Mucosa of descending colon (tissue), 3 donors: ENCODE measurements at regions not wholly inside any gene's neighbourhood (a gene's known extent, or its start where the extent isn't known, plus 50 kb on each side); places are given as distances from the start of the nearest gene placed in this dataset.

Source experiments
- ATAC-seq: fragments of 200-7000 bp; cut with Tn5 transposase; one replicate; pipeline ENCODE4 v1.9.1; 2020; ENCODE audit warnings: mild to moderate bottlenecking, moderate library complexity
- DNase-seq, 3 donors: peaks; one replicate each; pipeline ENCODE4 v3.0.0-alpha.2; 2020
- H3K36me3 ChIP-seq: fragments of 200-600 bp; one replicate; pipeline ENCODE4 v1.8.0; 2021; ENCODE audit warnings: low read depth, mild to moderate bottlenecking
- H3K4me1 ChIP-seq: fragments of 200-600 bp; one replicate; pipeline ENCODE4 v1.8.0; 2021; ENCODE audit warnings: low read depth, mild to moderate bottlenecking
- H3K4me3 ChIP-seq: fragments of 200-600 bp; one replicate; pipeline ENCODE4 v1.8.0; 2021; ENCODE audit warnings: mild to moderate bottlenecking
- H3K9me3 ChIP-seq: fragments of 200-600 bp; one replicate; pipeline ENCODE4 v1.8.0; 2021; ENCODE audit warnings: mild to moderate bottlenecking
- CTCF ChIP-seq: fragments of 200-600 bp; IDR thresholded peaks from one replicate; pipeline ENCODE4 v1.8.0; 2022; ENCODE audit warnings: antibody characterized with exemption, mild to moderate bottlenecking
- intact Hi-C, 2 donors: fragments of 100-400 bp; cut with DNase I in 1 of 2; cut with micrococcal nuclease in 1 of 2; formaldehyde crosslinking; loops; one replicate each; pipeline versions ENCODE4 v1.11.0 to v1.11.1; 2022; cut with DNase I, micrococcal nuclease
- donor health status: DM: no; HTN: no; CAD: no; lungs with moderate emphysema.
- donor health status: DM: no; HTN: no; CAD: no.
- donor health status: DM: no; HTN: yes; CAD: no.

GRCh38 chr10:57015187-57015586 is 654.1 kb upstream of the ZWINT start:
- Histone ChIP-seq H3K4me3 (no peak overlapping the region), H3K36me3 (no peaks in the 10 kb centered on the region), H3K9me3 (no peaks in the 10 kb centered on the region), H3K4me1 (no peaks in the 10 kb centered on the region)
- no peak for DNase-seq
- intact Hi-C loops: no loop called here
- TF ChIP-seq CTCF: no peak
- ATAC-seq: no peak

- TF ChIP-seq CTCF: no peak
- Histone ChIP-seq H3K36me3 (no peaks in the 10 kb centered on the region), H3K9me3 (no peaks in the 10 kb centered on the region), H3K4me1 (no peaks in the 10 kb centered on the region), H3K4me3 (no peak overlapping the region)
- intact Hi-C loops: no loop called here
- ATAC-seq (no peak), DNase-seq (no peak)
Observed at GRCh38 chr10:57014758-57015157, 653.7 kb upstream of the ZWINT start.

- H3K36me3 ChIP-seq: no peaks in the 10 kb centered on the region
- no peaks in the 10 kb centered on the region for H3K4me1 ChIP-seq
- H3K9me3 ChIP-seq: no peaks in the 10 kb centered on the region
- DNase-seq (no peak), ATAC-seq (no peak)
- no peak overlapping the region for H3K4me3 ChIP-seq
- intact Hi-C loops: no loop called here
- TF ChIP-seq CTCF: no peak
Observed at GRCh38 chr10:57008189-57008588, 647.1 kb upstream of the ZWINT start.

GRCh38 chr10:56991591-56992069 is 630.6 kb upstream of the ZWINT start:
- intact Hi-C loops: no loop called here
- no peak for ATAC-seq

GRCh38 chr10:56975513-56975912 is 614.5 kb upstream of the ZWINT start:
- H3K4me3 ChIP-seq: no peak overlapping the region
- no peak for TF ChIP-seq CTCF
- no peaks in the 10 kb centered on the region for H3K4me1 ChIP-seq
- H3K36me3 ChIP-seq: no peaks in the 10 kb centered on the region
- ATAC-seq (no peak), DNase-seq (no peak)
- H3K9me3 ChIP-seq: no peaks in the 10 kb centered on the region
- intact Hi-C loops: no loop called here

More at GRCh38 chr10:56991591-56992069, 630.6 kb upstream of the ZWINT start:
- DNase-seq: no peak
- Histone ChIP-seq H3K9me3 (no peaks in the 10 kb centered on the region), H3K4me1 (no peaks in the 10 kb centered on the region), H3K4me3 (no peak overlapping the region), H3K36me3 (no peaks in the 10 kb centered on the region)
- TF ChIP-seq CTCF: no peak

GRCh38 chr10:56973766-56974165 is 612.7 kb upstream of the ZWINT start:
- intact Hi-C loops: no loop called here
- Histone ChIP-seq H3K4me3 (no peak overlapping the region), H3K4me1 (no peaks in the 10 kb centered on the region), H3K9me3 (no peaks in the 10 kb centered on the region), H3K36me3 (no peaks in the 10 kb centered on the region)
- DNase-seq: no peak
- no peak for ATAC-seq
- TF ChIP-seq CTCF: no peak
